WTC11 (cell line): ENCODE measurements at regions not wholly inside any gene's neighbourhood (a gene's known extent, or its start where the extent isn't known, plus 50 kb on each side); places are given as distances from the start of the nearest gene placed in this dataset.

Experiments
- ATAC-seq: fragments of 200-7000 bp; cut with Tn5 transposase; 2 replicates; pipeline ENCODE4 v1.10.0; 2021; ENCODE audit warnings: mild to moderate bottlenecking, moderate library complexity
- CTCF ChIA-PET: fragments of 300-600 bp; sonication (Branson Sonifier 250); formaldehyde crosslinking; loops from one replicate; lab custom pipeline; 2021; ENCODE audit warnings: antibody characterized with exemption; lab: Charles Lee
- POLR2A ChIA-PET: fragments of 350-600 bp; sonication (Branson Sonifier 250); formaldehyde crosslinking; loops from one replicate; lab custom pipeline; 2021; ENCODE audit warnings: antibody characterized with exemption; lab: Charles Lee
- DNase-seq: peaks from one replicate; pipeline ENCODE4 v3.0.0; 2021; ENCODE audit warnings: low spot score
- H3K27ac Mint-ChIP-seq: 2 replicates; pipeline ENCODE4 v1.8.0; 2021; ENCODE audit warnings: mixed read lengths
- H3K27me3 Mint-ChIP-seq: 2 replicates; pipeline ENCODE4 v1.8.0; 2021; ENCODE audit warnings: low read depth, mild to moderate bottlenecking, moderate library complexity, mixed read lengths
- H3K36me3 Mint-ChIP-seq: 2 replicates; pipeline ENCODE4 v1.8.0; 2021; ENCODE audit warnings: mixed read lengths
- H3K4me1 Mint-ChIP-seq: 2 replicates; pipeline ENCODE4 v1.8.0; 2022; ENCODE audit warnings: mixed read lengths
- H3K4me3 Mint-ChIP-seq: 2 replicates; pipeline ENCODE4 v1.8.0; 2021; ENCODE audit warnings: mild to moderate bottlenecking, moderate library complexity, mixed read lengths
- H3K9me3 Mint-ChIP-seq: 2 replicates; pipeline ENCODE4 v1.8.0; 2021; ENCODE audit warnings: mixed read lengths
- AR ChIP-seq: fragments of 250-450 bp; sonication (Bioruptor Pico); IDR thresholded peaks from 2 replicates; pipeline ENCODE4 v1.9.0; 2021; ENCODE audit warnings: mild to moderate bottlenecking
- ATF1 ChIP-seq: sonication (generic); formaldehyde crosslinking; IDR thresholded peaks from 2 replicates; pipeline ENCODE4 v1.8.1; 2023; ENCODE audit warnings: mild to moderate bottlenecking, moderate library complexity, missing genetic modification reagents
- ATF3 ChIP-seq: sonication (generic); formaldehyde crosslinking; conservative IDR thresholded peaks from 2 replicates; pipeline ENCODE4 v1.8.1; 2022; ENCODE audit warnings: mild to moderate bottlenecking, missing genetic modification reagents
- CREM ChIP-seq: sonication (generic); formaldehyde crosslinking; IDR thresholded peaks from 2 replicates; pipeline ENCODE4 v1.8.1; 2022; ENCODE audit warnings: mild to moderate bottlenecking, missing genetic modification reagents, moderate library complexity
- E2F1 ChIP-seq: sonication (generic); formaldehyde crosslinking; IDR thresholded peaks from 2 replicates; pipeline ENCODE4 v1.8.0; 2022; ENCODE audit warnings: mild to moderate bottlenecking, missing genetic modification reagents
- E2F5 ChIP-seq: sonication (generic); formaldehyde crosslinking; IDR thresholded peaks from 2 replicates; pipeline ENCODE4 v1.8.1; 2022; ENCODE audit warnings: mild to moderate bottlenecking, moderate library complexity, missing genetic modification reagents
- ETV6 ChIP-seq: sonication (generic); formaldehyde crosslinking; IDR thresholded peaks from 2 replicates; pipeline ENCODE4 v1.8.1; 2022; ENCODE audit warnings: mild to moderate bottlenecking, missing genetic modification reagents
- IRF2 ChIP-seq: sonication (generic); formaldehyde crosslinking; IDR thresholded peaks from 2 replicates; pipeline ENCODE4 v1.8.0; 2022; ENCODE audit warnings: low read depth, missing genetic modification reagents, borderline replicate concordance
- JAZF1 ChIP-seq: fragments of 250-450 bp; sonication (Bioruptor Pico); IDR thresholded peaks from 2 replicates; pipeline ENCODE4 v1.9.0; 2021; ENCODE audit warnings: moderate library complexity, mild to moderate bottlenecking, inconsistent platforms
- NR2C2 ChIP-seq: sonication (generic); formaldehyde crosslinking; IDR thresholded peaks from 2 replicates; pipeline ENCODE4 v1.8.0; 2022; ENCODE audit warnings: mild to moderate bottlenecking, missing genetic modification reagents
- NR3C1 ChIP-seq: sonication (generic); formaldehyde crosslinking; conservative IDR thresholded peaks from 2 replicates; pipeline ENCODE4 v1.8.1; 2023; ENCODE audit warnings: low read depth, mild to moderate bottlenecking, missing genetic modification reagents
- OVOL2 ChIP-seq: fragments of 250-450 bp; sonication (Bioruptor Pico); IDR thresholded peaks from 2 replicates; pipeline ENCODE4 v1.9.0; 2021; ENCODE audit warnings: mild to moderate bottlenecking, borderline replicate concordance
- PRRX2 ChIP-seq: fragments of 250-450 bp; sonication (Bioruptor Pico); IDR thresholded peaks from 2 replicates; pipeline ENCODE4 v1.8.0; 2021; ENCODE audit warnings: mild to moderate bottlenecking
- TCF7 ChIP-seq: sonication (generic); formaldehyde crosslinking; IDR thresholded peaks from 2 replicates; pipeline ENCODE4 v1.8.0; 2022; ENCODE audit warnings: mild to moderate bottlenecking, low read depth, missing genetic modification reagents, moderate library complexity
- TEAD4 ChIP-seq: sonication (generic); formaldehyde crosslinking; IDR thresholded peaks from 2 replicates; pipeline ENCODE4 v1.8.0; 2022; ENCODE audit warnings: mild to moderate bottlenecking, missing genetic modification reagents
- ZBTB43 ChIP-seq: sonication (generic); formaldehyde crosslinking; IDR thresholded peaks from 2 replicates; pipeline ENCODE4 v1.8.1; 2023; ENCODE audit warnings: mild to moderate bottlenecking, missing genetic modification reagents
- ZNF317 ChIP-seq: sonication (generic); formaldehyde crosslinking; IDR thresholded peaks from 2 replicates; pipeline ENCODE4 v1.8.1; 2023; ENCODE audit warnings: low read depth, mild to moderate bottlenecking, moderate library complexity, missing genetic modification reagents, borderline replicate concordance
- ZNF425 ChIP-seq: fragments of 250-450 bp; sonication (Bioruptor Pico); conservative IDR thresholded peaks from 2 replicates; pipeline ENCODE4 v1.9.0; 2021; ENCODE audit warnings: mild to moderate bottlenecking
- ZSCAN18 ChIP-seq: fragments of 250-450 bp; sonication (Bioruptor Pico); IDR thresholded peaks from 2 replicates; pipeline ENCODE4 v2.1.2; 2022; ENCODE audit warnings: mild to moderate bottlenecking, moderate library complexity

GRCh38 chr3:31188112-31188511 lies 293.7 kb upstream of the GADL1 start (continued):
- no peak for TF ChIP-seq NR2C2 (CRISPR knock-in tag)
- TF ChIP-seq TCF7 = no peak
- TF ChIP-seq ZNF425 (CRISPR knock-in tag) = no peak

GRCh38 chr3:31189330-31189729 lies 294.9 kb upstream of the GADL1 start:
- TF ChIP-seq E2F5 (CRISPR knock-in tag) (no peak), AR (CRISPR knock-in tag) (no peak), ZBTB43 (CRISPR knock-in tag) (no peak), ATF3 (no peak), PRRX2 (CRISPR knock-in tag) (no peak), NR3C1 (CRISPR knock-in tag) (no peak), TEAD4 (CRISPR knock-in tag) (no peak), IRF2 (CRISPR knock-in tag) (no peak), ZSCAN18 (CRISPR knock-in tag) (no peak), ETV6 (no peak), CREM (CRISPR knock-in tag) (no peak), ATF1 (CRISPR knock-in tag) (no peak), ZNF317 (CRISPR knock-in tag) (no peak), OVOL2 (CRISPR knock-in tag) (no peak), E2F1 (CRISPR knock-in tag) (no peak), JAZF1 (no peak)
- DNase-seq = no peak
- Mint-ChIP-seq H3K27me3 (no peaks in the 10 kb centered on the region; the same call in 1 of the 2 replicates), H3K36me3 (no peaks in the 10 kb centered on the region), H3K4me3 (no peak overlapping the region), H3K27ac (no peak overlapping the region), H3K4me1 (peaks cover 9% of the 10 kb centered on the region), H3K9me3 (peaks cover 11% of the 10 kb centered on the region)
- ChIA-PET CTCF (no interaction called here), POLR2A (no interaction called here)
- ATAC-seq = no peak
